ENCODE measurements at regions not wholly inside any gene's neighbourhood (a gene's known extent, or its start where the extent isn't known, plus 50 kb on each side); places are given as distances from the start of the nearest gene placed in this dataset.

DNA sequence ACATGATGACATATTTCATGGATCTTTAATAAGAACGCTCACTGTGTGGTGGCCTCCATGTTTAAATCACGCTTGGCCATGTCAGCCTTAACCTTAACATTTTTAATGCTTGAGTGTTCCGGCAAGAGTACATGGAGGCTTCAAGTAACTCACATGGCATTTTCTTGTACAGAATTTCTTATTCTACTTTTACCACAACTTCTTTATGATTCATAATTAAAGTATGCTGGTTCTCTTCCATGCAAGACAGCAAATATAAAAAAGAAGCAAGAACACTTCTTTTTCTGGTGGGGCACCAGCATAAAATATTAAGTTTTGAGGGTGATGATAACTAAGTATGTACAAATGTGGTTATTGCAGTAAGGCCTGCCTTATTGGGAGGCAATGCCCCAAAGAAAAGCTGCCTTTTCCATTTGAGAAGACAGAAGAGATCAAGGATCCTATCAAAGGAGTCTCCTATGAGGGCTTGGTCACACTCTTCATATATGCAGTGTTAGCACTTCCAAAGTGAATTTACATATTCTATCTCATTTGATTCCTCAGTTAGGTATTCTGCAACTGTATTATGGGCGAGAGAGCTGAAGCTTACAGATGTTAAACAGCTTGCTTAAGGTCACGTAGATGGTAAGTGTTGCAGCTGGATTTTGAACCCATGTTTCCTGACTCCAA, 382.7 kb upstream of the MEF2C start:
- no TSS peak for BruUV-seq (replicated peaks)
- Histone ChIP-seq H3K27me3 (ENCODE audit: control insufficient read depth, insufficient read depth, low read length) (no peaks in the 10 kb centered on the region), H3K36me3 (ENCODE audit: control insufficient read depth, insufficient read depth, low read length) (no peaks in the 10 kb centered on the region), H3K4me1 (ENCODE audit: control insufficient read depth, insufficient read depth, low read length) (no peaks in the 10 kb centered on the region), H3K4me3 (ENCODE audit: low read depth in 2 of 2, low read length in 2 of 2) (no peak overlapping the region), H3K9me3 (ENCODE audit: control insufficient read depth, insufficient read depth, low read depth, low read length) (no peaks in the 10 kb centered on the region), H3K27ac (ENCODE audit: low read length) (no peak overlapping the region)
- DNase-seq (ENCODE audit: low read depth, low spot score) (no peak), ATAC-seq (no peak)
- intact Hi-C loops (cut with micrococcal nuclease; ENCODE audit: unreplicated experiment) (no loop called here), in situ Hi-C loops (cut with HindIII; ENCODE audit: low pct_unique_long_range_greater_than_20kb, low sequenced_read_pairs) (no loop called here)
- ChIA-PET POLR2A (no interaction called here), CTCF (no interaction called here)
- TF ChIP-seq, protein P1, sequence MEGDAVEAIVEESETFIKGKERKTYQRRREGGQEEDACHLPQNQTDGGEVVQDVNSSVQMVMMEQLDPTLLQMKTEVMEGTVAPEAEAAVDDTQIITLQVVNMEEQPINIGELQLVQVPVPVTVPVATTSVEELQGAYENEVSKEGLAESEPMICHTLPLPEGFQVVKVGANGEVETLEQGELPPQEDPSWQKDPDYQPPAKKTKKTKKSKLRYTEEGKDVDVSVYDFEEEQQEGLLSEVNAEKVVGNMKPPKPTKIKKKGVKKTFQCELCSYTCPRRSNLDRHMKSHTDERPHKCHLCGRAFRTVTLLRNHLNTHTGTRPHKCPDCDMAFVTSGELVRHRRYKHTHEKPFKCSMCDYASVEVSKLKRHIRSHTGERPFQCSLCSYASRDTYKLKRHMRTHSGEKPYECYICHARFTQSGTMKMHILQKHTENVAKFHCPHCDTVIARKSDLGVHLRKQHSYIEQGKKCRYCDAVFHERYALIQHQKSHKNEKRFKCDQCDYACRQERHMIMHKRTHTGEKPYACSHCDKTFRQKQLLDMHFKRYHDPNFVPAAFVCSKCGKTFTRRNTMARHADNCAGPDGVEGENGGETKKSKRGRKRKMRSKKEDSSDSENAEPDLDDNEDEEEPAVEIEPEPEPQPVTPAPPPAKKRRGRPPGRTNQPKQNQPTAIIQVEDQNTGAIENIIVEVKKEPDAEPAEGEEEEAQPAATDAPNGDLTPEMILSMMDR (IDR thresholded peaks at IDR 0.05), result no peak
- TF ChIP-seq TCF7L2 (IDR thresholded peaks at IDR 0.05; ENCODE audit: low read depth, low read length) (no peak), POLR2AphosphoS5 (IDR thresholded peaks at IDR 0.05; ENCODE audit: low read depth, low read length) (no peak)

DNA sequence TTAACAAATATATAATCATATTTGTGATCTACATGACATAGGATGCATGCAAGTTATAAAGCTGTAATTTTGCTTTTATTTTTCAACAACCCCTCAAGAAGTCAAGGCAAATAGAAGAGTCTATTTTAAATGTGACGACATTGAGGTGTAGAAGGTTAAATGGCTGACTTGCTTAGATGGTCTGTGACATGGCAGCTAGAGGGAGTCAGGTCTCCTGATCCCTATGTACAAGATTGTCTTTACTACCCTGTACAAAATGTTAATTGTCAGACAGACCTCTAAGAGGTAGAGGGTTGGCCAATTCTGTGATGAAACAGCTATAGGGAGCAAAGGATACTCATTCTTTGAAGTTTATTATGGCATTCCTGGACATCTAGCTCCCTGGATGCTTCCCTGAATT, 380.9 kb upstream of the MEF2C start:
- no TSS peak for BruUV-seq (replicated peaks)
- DNase-seq (ENCODE audit: low read depth, low spot score) (no peak), ATAC-seq (no peak)
- Histone ChIP-seq H3K27ac (ENCODE audit: low read length) (no peak overlapping the region), H3K36me3 (ENCODE audit: control insufficient read depth, insufficient read depth, low read length) (no peaks in the 10 kb centered on the region), H3K4me3 (ENCODE audit: low read depth in 2 of 2, low read length in 2 of 2) (no peak overlapping the region), H3K4me1 (ENCODE audit: control insufficient read depth, insufficient read depth, low read length) (no peaks in the 10 kb centered on the region), H3K27me3 (ENCODE audit: control insufficient read depth, insufficient read depth, low read length) (no peaks in the 10 kb centered on the region), H3K9me3 (ENCODE audit: control insufficient read depth, insufficient read depth, low read depth, low read length) (no peaks in the 10 kb centered on the region)
- intact Hi-C loops (cut with micrococcal nuclease; ENCODE audit: unreplicated experiment), result no loop called here
- ChIA-PET CTCF (no interaction called here), POLR2A (no interaction called here)
- in situ Hi-C loops (cut with HindIII; ENCODE audit: low pct_unique_long_range_greater_than_20kb, low sequenced_read_pairs), result no loop called here
- TF ChIP-seq POLR2AphosphoS5 (IDR thresholded peaks at IDR 0.05; ENCODE audit: low read depth, low read length) (no peak), TCF7L2 (IDR thresholded peaks at IDR 0.05; ENCODE audit: low read depth, low read length) (no peak), SIN3A (IDR thresholded peaks at IDR 0.05; ENCODE audit: borderline replicate concordance, insufficient read depth, low read depth, low read length) (no peak)
- TF ChIP-seq, protein P2, sequence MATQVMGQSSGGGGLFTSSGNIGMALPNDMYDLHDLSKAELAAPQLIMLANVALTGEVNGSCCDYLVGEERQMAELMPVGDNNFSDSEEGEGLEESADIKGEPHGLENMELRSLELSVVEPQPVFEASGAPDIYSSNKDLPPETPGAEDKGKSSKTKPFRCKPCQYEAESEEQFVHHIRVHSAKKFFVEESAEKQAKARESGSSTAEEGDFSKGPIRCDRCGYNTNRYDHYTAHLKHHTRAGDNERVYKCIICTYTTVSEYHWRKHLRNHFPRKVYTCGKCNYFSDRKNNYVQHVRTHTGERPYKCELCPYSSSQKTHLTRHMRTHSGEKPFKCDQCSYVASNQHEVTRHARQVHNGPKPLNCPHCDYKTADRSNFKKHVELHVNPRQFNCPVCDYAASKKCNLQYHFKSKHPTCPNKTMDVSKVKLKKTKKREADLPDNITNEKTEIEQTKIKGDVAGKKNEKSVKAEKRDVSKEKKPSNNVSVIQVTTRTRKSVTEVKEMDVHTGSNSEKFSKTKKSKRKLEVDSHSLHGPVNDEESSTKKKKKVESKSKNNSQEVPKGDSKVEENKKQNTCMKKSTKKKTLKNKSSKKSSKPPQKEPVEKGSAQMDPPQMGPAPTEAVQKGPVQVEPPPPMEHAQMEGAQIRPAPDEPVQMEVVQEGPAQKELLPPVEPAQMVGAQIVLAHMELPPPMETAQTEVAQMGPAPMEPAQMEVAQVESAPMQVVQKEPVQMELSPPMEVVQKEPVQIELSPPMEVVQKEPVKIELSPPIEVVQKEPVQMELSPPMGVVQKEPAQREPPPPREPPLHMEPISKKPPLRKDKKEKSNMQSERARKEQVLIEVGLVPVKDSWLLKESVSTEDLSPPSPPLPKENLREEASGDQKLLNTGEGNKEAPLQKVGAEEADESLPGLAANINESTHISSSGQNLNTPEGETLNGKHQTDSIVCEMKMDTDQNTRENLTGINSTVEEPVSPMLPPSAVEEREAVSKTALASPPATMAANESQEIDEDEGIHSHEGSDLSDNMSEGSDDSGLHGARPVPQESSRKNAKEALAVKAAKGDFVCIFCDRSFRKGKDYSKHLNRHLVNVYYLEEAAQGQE (IDR thresholded peaks at IDR 0.05; ENCODE audit: insufficient read depth in 1 of 2, low read depth in 2 of 2, low read length in 1 of 2), result no peak
- TF ChIP-seq, protein P1 (IDR thresholded peaks at IDR 0.05), result no peak
